HepG2 (cell line): ENCODE measurements at regions not wholly inside any gene's neighbourhood (a gene's known extent, or its start where the extent isn't known, plus 50 kb on each side); places are given as distances from the start of the nearest gene placed in this dataset.

Experiments
- ATAC-seq: fragments of 200-7000 bp; cut with Tn5 transposase; 3 replicates; pipeline ENCODE4 v1.9.1; 2020; ENCODE audit warnings: mild to moderate bottlenecking, moderate library complexity
- BruUV-seq: library from RNA; stranded (reverse); fragments of 400-500 nt; replicated peaks from 2 replicates; lab custom pipeline; 2021; lab: Mats Ljungman, UMichigan
- CTCF ChIA-PET: fragments of 300-600 bp; formaldehyde crosslinking; extraction: SDS; loops from one replicate; lab custom pipeline; 2021; ENCODE audit warnings: low total read pairs, inconsistent platforms, low intra/inter-chr PET ratio; lab: Yijun Ruan, JAX
- POLR2A ChIA-PET: fragments of 350-600 bp; sonication (Branson Sonifier 250); formaldehyde crosslinking; loops from one replicate; lab custom pipeline; 2020; ENCODE audit warnings: antibody characterized with exemption, inconsistent platforms; lab: Yijun Ruan, JAX
- DNase-seq: peaks from one replicate; pipeline ENCODE4 v3.0.0-alpha.2; 2015; ENCODE audit warnings: low spot score
- FAIRE-seq: peaks from 3 replicates; lab custom pipeline; 2011; peaks lifted over from hg19 to GRCh38; lab: Jason Lieb, UNC
- H2AFZ ChIP-seq: one replicate; pipeline ENCODE4 v1.6.1; 2011; ENCODE audit warnings: low read length, inconsistent platforms
- H3K27ac ChIP-seq: fragments of 300-600 bp; 3 replicates; pipeline ENCODE4 v1.8.0; 2011; ENCODE audit warnings: mixed run types, mild to moderate bottlenecking, mixed read lengths, low read length, inconsistent platforms; ENCODE audit not compliant: insufficient read depth; ENCODE audit errors: extremely low read length
- H3K27me3 ChIP-seq, 2 experiments: fragments of 200-600 bp in 1 of 2; 2 replicates in 1 of 2; 3 replicates in 1 of 2; pipeline versions ENCODE4 v1.6.0 to v1.8.0; 2011; ENCODE audit warnings: low read length in 2 of 2, mild to moderate bottlenecking in 2 of 2, moderate library complexity in 2 of 2, inconsistent platforms in 1 of 2; ENCODE audit not compliant: insufficient read depth in 2 of 2, control insufficient read depth in 1 of 2
- H3K36me3 ChIP-seq, 2 experiments: fragments of 200-600 bp in 1 of 2; replicated peaks in 1 of 2; 2 replicates in 1 of 2; 3 replicates in 1 of 2; pipeline versions ENCODE4 v1.5.1 to v1.8.0; 2011; ENCODE audit warnings: low read length in 2 of 2, inconsistent platforms in 1 of 2; ENCODE audit not compliant: insufficient read depth in 2 of 2, control insufficient read depth in 1 of 2
- H3K4me1 ChIP-seq: 2 replicates; pipeline ENCODE4 v1.5.1; 2012; ENCODE audit warnings: low read length, inconsistent platforms; ENCODE audit not compliant: insufficient read depth
- H3K4me2 ChIP-seq: 2 replicates; pipeline ENCODE4 v1.6.0; 2011; ENCODE audit warnings: low read depth, low read length, inconsistent platforms
- H3K4me3 ChIP-seq, 3 experiments: fragments of 200-600 bp in 1 of 3; sonication (generic), shearing (Covaris generic) in 1 of 3; replicated peaks in 1 of 3; 2 replicates each; pipeline ENCODE4 v1.5.1; 2011 to 2016; ENCODE audit warnings: low read length in 3 of 3, inconsistent platforms in 2 of 3, low read depth in 2 of 3, mild to moderate bottlenecking in 2 of 3, control low read depth in 1 of 3, mixed read lengths in 1 of 3; ENCODE audit not compliant: insufficient read depth in 1 of 3
- H3K79me2 ChIP-seq: one replicate; pipeline ENCODE4 v1.6.1; 2011; ENCODE audit warnings: low read length, inconsistent platforms; ENCODE audit not compliant: insufficient read depth
- H3K9ac ChIP-seq: 2 replicates; pipeline ENCODE4 v1.6.0; 2011; ENCODE audit warnings: mild to moderate bottlenecking, low read depth, low read length, inconsistent platforms; ENCODE audit not compliant: insufficient read depth
- H3K9me3 ChIP-seq: 2 replicates; pipeline ENCODE4 v1.5.1; 2012; ENCODE audit warnings: mild to moderate bottlenecking, low read length
- H4K20me1 ChIP-seq: 2 replicates; pipeline ENCODE4 v1.6.0; 2011; ENCODE audit warnings: inconsistent platforms, mild to moderate bottlenecking, low read length, moderate library complexity; ENCODE audit not compliant: insufficient read depth
- CBX5 ChIP-seq: sonication (generic); formaldehyde crosslinking; IDR thresholded peaks from 2 replicates; pipeline ENCODE4 v1.4.0; 2020; ENCODE audit warnings: missing genetic modification reagents, borderline replicate concordance
- ELF4 ChIP-seq: sonication (generic); formaldehyde crosslinking; IDR thresholded peaks from 2 replicates; pipeline ENCODE4 v1.5.0; 2020; ENCODE audit warnings: missing genetic modification reagents, mild to moderate bottlenecking, moderate library complexity, borderline replicate concordance
- ETV6 ChIP-seq: sonication (generic); formaldehyde crosslinking; conservative IDR thresholded peaks from 2 replicates; pipeline ENCODE4 v1.4.0; 2020; ENCODE audit warnings: missing genetic modification reagents
- HNRNPUL1 ChIP-seq: fragments of 200-400 bp; formaldehyde crosslinking; IDR thresholded peaks from 2 replicates; pipeline ENCODE4 v1.6.1; 2017; ENCODE audit warnings: low read depth, mild to moderate bottlenecking, low read length, moderate library complexity
- RBAK ChIP-seq: sonication (generic); formaldehyde crosslinking; IDR thresholded peaks from 2 replicates; pipeline ENCODE4 v1.5.1; 2020; ENCODE audit warnings: mild to moderate bottlenecking, missing genetic modification reagents
- SETDB1 ChIP-seq: sonication (generic); formaldehyde crosslinking; IDR thresholded peaks from 2 replicates; pipeline ENCODE4 v1.5.1; 2020; ENCODE audit warnings: missing genetic modification reagents, mild to moderate bottlenecking, borderline replicate concordance
- THAP11 ChIP-seq: IDR thresholded peaks from 2 replicates; pipeline ENCODE4 v1.6.1; 2016; ENCODE audit warnings: missing biosample characterization, missing genetic modification reagents
- THYN1 ChIP-seq: sonication (generic); formaldehyde crosslinking; IDR thresholded peaks from 2 replicates; pipeline ENCODE4 v1.8.1; 2023; ENCODE audit warnings: low read depth, mild to moderate bottlenecking, moderate library complexity, missing genetic modification reagents, borderline replicate concordance
- ZFYVE20 ChIP-seq: sonication (generic); formaldehyde crosslinking; IDR thresholded peaks from 2 replicates; pipeline ENCODE4 v1.8.0; 2023; ENCODE audit warnings: low read depth, mild to moderate bottlenecking, moderate library complexity, missing genetic modification reagents, borderline replicate concordance
- ZNF17 ChIP-seq: sonication (generic); formaldehyde crosslinking; IDR thresholded peaks from 2 replicates; pipeline ENCODE4 v1.5.0; 2020; ENCODE audit warnings: mild to moderate bottlenecking, missing genetic modification reagents
- ZNF839 ChIP-seq: sonication (generic); formaldehyde crosslinking; IDR thresholded peaks from 2 replicates; pipeline ENCODE4 v1.4.0; 2020; ENCODE audit warnings: missing genetic modification reagents, mild to moderate bottlenecking, borderline replicate concordance
- ZSCAN22 ChIP-seq: sonication (generic); formaldehyde crosslinking; IDR thresholded peaks from 2 replicates; pipeline ENCODE4 v1.4.0; 2020; ENCODE audit warnings: mild to moderate bottlenecking, missing genetic modification reagents
- WGBS: methylation state at CpG from one replicate; pipeline ENCODE4 v1.1.6; 2017; ENCODE audit warnings: low lambda C conversion rate; 5-methylcytosine and 5-hydroxymethylcytosine counted together
- in situ Hi-C: cut with HindIII; loops from 2 replicates; pipeline ENCODE4 v1.10.0; 2017; ENCODE audit warnings: low pct_unique_long_range_greater_than_20kb; ENCODE audit not compliant: extremely low pct_ligation_motif_present
- intact Hi-C: fragments of 100-400 bp; cut with micrococcal nuclease; formaldehyde crosslinking; loops from one replicate; pipeline ENCODE4 v1.10.0; 2022; ENCODE audit not compliant: unreplicated experiment
- TF ChIP-seq, protein P1 (sequence below): sonication (generic); formaldehyde crosslinking; IDR thresholded peaks from 2 replicates; pipeline ENCODE4 v1.9.0; 2021; ENCODE audit warnings: missing genetic modification reagents, mild to moderate bottlenecking, borderline replicate concordance
- TF ChIP-seq, protein P2 (sequence below): sonication (generic); formaldehyde crosslinking; IDR thresholded peaks from 2 replicates; pipeline ENCODE4 v1.5.1; 2020; ENCODE audit warnings: mild to moderate bottlenecking, missing genetic modification reagents, moderate library complexity
- TF ChIP-seq, protein P3 (sequence below): sonication (generic); formaldehyde crosslinking; IDR thresholded peaks from 2 replicates; pipeline ENCODE4 v1.9.0; 2021; ENCODE audit warnings: missing genetic modification reagents, borderline replicate concordance
- TF ChIP-seq, protein P4 (sequence below): sonication (generic); formaldehyde crosslinking; IDR thresholded peaks from 2 replicates; pipeline ENCODE4 v1.4.0; 2020; ENCODE audit warnings: mild to moderate bottlenecking, missing genetic modification reagents
- TF ChIP-seq, protein P5 (sequence below): sonication (generic); formaldehyde crosslinking; IDR thresholded peaks from 2 replicates; pipeline ENCODE4 v1.4.0; 2020; ENCODE audit warnings: mild to moderate bottlenecking, low read depth, missing genetic modification reagents

DNA sequence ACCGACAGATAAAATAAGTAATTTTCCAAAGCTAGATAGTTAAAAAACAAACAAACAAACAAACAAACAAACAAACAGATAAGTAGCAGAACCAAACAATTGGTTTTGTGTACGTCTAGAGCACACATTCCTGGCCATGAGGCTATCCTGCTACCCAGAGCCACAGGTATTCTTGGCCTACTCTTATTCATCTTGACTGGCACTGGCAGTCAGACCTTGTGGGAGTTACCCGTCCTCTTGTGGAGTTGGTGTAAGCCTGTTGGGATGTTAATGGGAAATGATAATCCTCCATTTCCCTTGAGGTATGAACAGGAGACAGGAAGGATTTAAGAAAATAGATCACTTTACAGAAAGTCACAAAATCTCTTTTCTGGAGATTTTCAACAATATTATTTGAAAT is 142.4 kb upstream of the MEOX2 start:
- POLR2A ChIA-PET: no interaction called here
- DNase-seq (no peak), FAIRE-seq (no peak), ATAC-seq (no peak)
- H3K4me1 ChIP-seq: no peaks in the 10 kb centered on the region
- no TSS peak for BruUV-seq
- no peaks in the 10 kb centered on the region for H3K79me2 ChIP-seq
- H2AFZ ChIP-seq: no peak overlapping the region
- no peaks in the 10 kb centered on the region for H4K20me1 ChIP-seq
- H3K4me2 ChIP-seq: no peak overlapping the region
- H3K27ac ChIP-seq: no peak overlapping the region
- no peaks in the 10 kb centered on the region for H3K27me3 ChIP-seq
- CTCF ChIA-PET: no interaction called here
- in situ Hi-C loops: no loop called here
- no peak overlapping the region for H3K9ac ChIP-seq
- intact Hi-C loops: no loop called here
- no peak overlapping the region for H3K4me3 ChIP-seq
- WGBS: 34% methylated on average over 3 of the region's 3 CpGs
- H3K36me3 ChIP-seq: no peaks in the 10 kb centered on the region
- H3K9me3 ChIP-seq: peaks cover 16% of the 10 kb centered on the region
- TF ChIP-seq CBX5 (CRISPR knock-in tag): no peak
- TF ChIP-seq RBAK: no peak
- TF ChIP-seq ZSCAN22: no peak
- no peak for TF ChIP-seq ZNF839 (CRISPR knock-in tag)
- TF ChIP-seq ZFYVE20 (CRISPR knock-in tag): no peak
- TF ChIP-seq, protein P1, sequence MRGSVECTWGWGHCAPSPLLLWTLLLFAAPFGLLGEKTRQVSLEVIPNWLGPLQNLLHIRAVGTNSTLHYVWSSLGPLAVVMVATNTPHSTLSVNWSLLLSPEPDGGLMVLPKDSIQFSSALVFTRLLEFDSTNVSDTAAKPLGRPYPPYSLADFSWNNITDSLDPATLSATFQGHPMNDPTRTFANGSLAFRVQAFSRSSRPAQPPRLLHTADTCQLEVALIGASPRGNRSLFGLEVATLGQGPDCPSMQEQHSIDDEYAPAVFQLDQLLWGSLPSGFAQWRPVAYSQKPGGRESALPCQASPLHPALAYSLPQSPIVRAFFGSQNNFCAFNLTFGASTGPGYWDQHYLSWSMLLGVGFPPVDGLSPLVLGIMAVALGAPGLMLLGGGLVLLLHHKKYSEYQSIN (CRISPR knock-in tag): no peak
- TF ChIP-seq THAP11 (CRISPR knock-in tag): no peak
- TF ChIP-seq, protein P2, sequence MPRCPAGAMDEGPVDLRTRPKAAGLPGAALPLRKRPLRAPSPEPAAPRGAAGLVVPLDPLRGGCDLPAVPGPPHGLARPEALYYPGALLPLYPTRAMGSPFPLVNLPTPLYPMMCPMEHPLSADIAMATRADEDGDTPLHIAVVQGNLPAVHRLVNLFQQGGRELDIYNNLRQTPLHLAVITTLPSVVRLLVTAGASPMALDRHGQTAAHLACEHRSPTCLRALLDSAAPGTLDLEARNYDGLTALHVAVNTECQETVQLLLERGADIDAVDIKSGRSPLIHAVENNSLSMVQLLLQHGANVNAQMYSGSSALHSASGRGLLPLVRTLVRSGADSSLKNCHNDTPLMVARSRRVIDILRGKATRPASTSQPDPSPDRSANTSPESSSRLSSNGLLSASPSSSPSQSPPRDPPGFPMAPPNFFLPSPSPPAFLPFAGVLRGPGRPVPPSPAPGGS (CRISPR knock-in tag): no peak
- TF ChIP-seq, protein P3, sequence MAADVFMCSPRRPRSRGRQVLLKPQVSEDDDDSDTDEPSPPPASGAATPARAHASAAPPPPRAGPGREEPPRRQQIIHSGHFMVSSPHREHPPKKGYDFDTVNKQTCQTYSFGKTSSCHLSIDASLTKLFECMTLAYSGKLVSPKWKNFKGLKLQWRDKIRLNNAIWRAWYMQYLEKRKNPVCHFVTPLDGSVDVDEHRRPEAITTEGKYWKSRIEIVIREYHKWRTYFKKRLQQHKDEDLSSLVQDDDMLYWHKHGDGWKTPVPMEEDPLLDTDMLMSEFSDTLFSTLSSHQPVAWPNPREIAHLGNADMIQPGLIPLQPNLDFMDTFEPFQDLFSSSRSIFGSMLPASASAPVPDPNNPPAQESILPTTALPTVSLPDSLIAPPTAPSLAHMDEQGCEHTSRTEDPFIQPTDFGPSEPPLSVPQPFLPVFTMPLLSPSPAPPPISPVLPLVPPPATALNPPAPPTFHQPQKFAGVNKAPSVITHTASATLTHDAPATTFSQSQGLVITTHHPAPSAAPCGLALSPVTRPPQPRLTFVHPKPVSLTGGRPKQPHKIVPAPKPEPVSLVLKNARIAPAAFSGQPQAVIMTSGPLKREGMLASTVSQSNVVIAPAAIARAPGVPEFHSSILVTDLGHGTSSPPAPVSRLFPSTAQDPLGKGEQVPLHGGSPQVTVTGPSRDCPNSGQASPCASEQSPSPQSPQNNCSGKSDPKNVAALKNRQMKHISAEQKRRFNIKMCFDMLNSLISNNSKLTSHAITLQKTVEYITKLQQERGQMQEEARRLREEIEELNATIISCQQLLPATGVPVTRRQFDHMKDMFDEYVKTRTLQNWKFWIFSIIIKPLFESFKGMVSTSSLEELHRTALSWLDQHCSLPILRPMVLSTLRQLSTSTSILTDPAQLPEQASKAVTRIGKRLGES (CRISPR knock-in tag): no peak
- TF ChIP-seq ELF4 (CRISPR knock-in tag): no peak
- TF ChIP-seq, protein P4, sequence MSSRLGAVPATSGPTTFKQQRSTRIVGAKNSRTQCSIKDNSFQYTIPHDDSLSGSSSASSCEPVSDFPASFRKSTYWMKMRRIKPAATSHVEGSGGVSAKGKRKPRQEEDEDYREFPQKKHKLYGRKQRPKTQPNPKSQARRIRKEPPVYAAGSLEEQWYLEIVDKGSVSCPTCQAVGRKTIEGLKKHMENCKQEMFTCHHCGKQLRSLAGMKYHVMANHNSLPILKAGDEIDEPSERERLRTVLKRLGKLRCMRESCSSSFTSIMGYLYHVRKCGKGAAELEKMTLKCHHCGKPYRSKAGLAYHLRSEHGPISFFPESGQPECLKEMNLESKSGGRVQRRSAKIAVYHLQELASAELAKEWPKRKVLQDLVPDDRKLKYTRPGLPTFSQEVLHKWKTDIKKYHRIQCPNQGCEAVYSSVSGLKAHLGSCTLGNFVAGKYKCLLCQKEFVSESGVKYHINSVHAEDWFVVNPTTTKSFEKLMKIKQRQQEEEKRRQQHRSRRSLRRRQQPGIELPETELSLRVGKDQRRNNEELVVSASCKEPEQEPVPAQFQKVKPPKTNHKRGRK (CRISPR knock-in tag): no peak
- no peak for TF ChIP-seq HNRNPUL1
- TF ChIP-seq ZNF17: no peak
- no peak for TF ChIP-seq SETDB1 (CRISPR knock-in tag)
- TF ChIP-seq, protein P5, sequence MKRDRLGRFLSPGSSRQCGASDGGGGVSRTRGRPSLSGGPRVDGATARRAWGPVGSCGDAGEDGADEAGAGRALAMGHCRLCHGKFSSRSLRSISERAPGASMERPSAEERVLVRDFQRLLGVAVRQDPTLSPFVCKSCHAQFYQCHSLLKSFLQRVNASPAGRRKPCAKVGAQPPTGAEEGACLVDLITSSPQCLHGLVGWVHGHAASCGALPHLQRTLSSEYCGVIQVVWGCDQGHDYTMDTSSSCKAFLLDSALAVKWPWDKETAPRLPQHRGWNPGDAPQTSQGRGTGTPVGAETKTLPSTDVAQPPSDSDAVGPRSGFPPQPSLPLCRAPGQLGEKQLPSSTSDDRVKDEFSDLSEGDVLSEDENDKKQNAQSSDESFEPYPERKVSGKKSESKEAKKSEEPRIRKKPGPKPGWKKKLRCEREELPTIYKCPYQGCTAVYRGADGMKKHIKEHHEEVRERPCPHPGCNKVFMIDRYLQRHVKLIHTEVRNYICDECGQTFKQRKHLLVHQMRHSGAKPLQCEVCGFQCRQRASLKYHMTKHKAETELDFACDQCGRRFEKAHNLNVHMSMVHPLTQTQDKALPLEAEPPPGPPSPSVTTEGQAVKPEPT (CRISPR knock-in tag): no peak
- no peak for TF ChIP-seq THYN1 (CRISPR knock-in tag)
- TF ChIP-seq ETV6 (CRISPR knock-in tag): no peak
